H9 (cell line): ENCODE measurements at regions not wholly inside any gene's neighbourhood (a gene's known extent, or its start where the extent isn't known, plus 50 kb on each side); places are given as distances from the start of the nearest gene placed in this dataset.

Source experiments
- DNase-seq: peaks from one replicate; pipeline ENCODE4 v3.0.0-alpha.2; 2017
- H2AFZ ChIP-seq: one replicate; pipeline ENCODE4 v1.6.1; 2013; ENCODE audit warnings: mild to moderate bottlenecking, low read length, control low read depth, moderate library complexity
- H2AK5ac ChIP-seq: 2 replicates; pipeline ENCODE4 v1.6.1; 2013; ENCODE audit warnings: low read length, control low read depth, mixed read lengths; ENCODE audit not compliant: insufficient read length
- H2BK120ac ChIP-seq: one replicate; pipeline ENCODE4 v1.6.1; 2013; ENCODE audit warnings: low read depth, mild to moderate bottlenecking, low read length, control low read depth, inconsistent platforms; ENCODE audit not compliant: poor library complexity, severe bottlenecking
- H2BK12ac ChIP-seq: 2 replicates; pipeline ENCODE4 v1.6.1; 2013; ENCODE audit warnings: low read length, control low read depth, mixed read lengths, low read depth; ENCODE audit not compliant: insufficient read length
- H2BK15ac ChIP-seq: 2 replicates; pipeline ENCODE4 v1.6.1; 2013; ENCODE audit warnings: low read depth, low read length, control low read depth
- H2BK20ac ChIP-seq: one replicate; pipeline ENCODE4 v1.6.1; 2013; ENCODE audit warnings: low read depth, mild to moderate bottlenecking, low read length, control low read depth, inconsistent platforms; ENCODE audit not compliant: poor library complexity, severe bottlenecking
- H2BK5ac ChIP-seq: 2 replicates; pipeline ENCODE4 v1.6.1; 2013; ENCODE audit warnings: low read length, control low read depth, mixed read lengths; ENCODE audit not compliant: insufficient read length
- H3K14ac ChIP-seq: 2 replicates; pipeline ENCODE4 v1.6.1; 2013; ENCODE audit warnings: low read length, control low read depth; ENCODE audit not compliant: insufficient read depth
- H3K18ac ChIP-seq: 2 replicates; pipeline ENCODE4 v1.6.1; 2013; ENCODE audit warnings: low read depth, mild to moderate bottlenecking, mixed read lengths, low read length, control low read depth; ENCODE audit not compliant: insufficient read length
- H3K23ac ChIP-seq: 2 replicates; pipeline ENCODE4 v1.6.1; 2013; ENCODE audit warnings: low read length, control low read depth, mixed read lengths, low read depth; ENCODE audit not compliant: insufficient read length
- H3K23me2 ChIP-seq: 2 replicates; pipeline ENCODE4 v1.6.1; 2013; ENCODE audit warnings: low read depth, mild to moderate bottlenecking, mixed read lengths, low read length, control low read depth; ENCODE audit not compliant: insufficient read length, poor library complexity, severe bottlenecking
- H3K27ac ChIP-seq: 2 replicates; pipeline ENCODE4 v1.5.1; 2013; ENCODE audit warnings: low read length, control low read depth, mixed read lengths, low read depth; ENCODE audit not compliant: insufficient read length
- H3K27me3 ChIP-seq: 2 replicates; pipeline ENCODE4 v1.6.1; 2013; ENCODE audit warnings: low read length, control low read depth, inconsistent platforms; ENCODE audit not compliant: insufficient read depth
- H3K4ac ChIP-seq: 2 replicates; pipeline ENCODE4 v1.6.1; 2013; ENCODE audit warnings: low read depth, mild to moderate bottlenecking, control low read depth, inconsistent platforms, low read length, moderate library complexity
- H3K4me1 ChIP-seq: 2 replicates; pipeline ENCODE4 v1.6.1; 2013; ENCODE audit warnings: low read length, control low read depth, inconsistent platforms; ENCODE audit not compliant: insufficient read depth
- H3K4me2 ChIP-seq: 2 replicates; pipeline ENCODE4 v1.6.1; 2013; ENCODE audit warnings: low read length, control low read depth, mixed read lengths; ENCODE audit not compliant: insufficient read length, insufficient read depth
- H3K56ac ChIP-seq: 2 replicates; pipeline ENCODE4 v1.6.1; 2013; ENCODE audit warnings: low read depth, mild to moderate bottlenecking, mixed read lengths, low read length, control low read depth; ENCODE audit not compliant: insufficient read length
- H3K79me1 ChIP-seq: 2 replicates; pipeline ENCODE4 v1.6.1; 2013; ENCODE audit warnings: low read depth, mild to moderate bottlenecking, moderate library complexity, low read length, control low read depth, inconsistent platforms; ENCODE audit not compliant: insufficient read depth, poor library complexity, severe bottlenecking
- H3K79me2 ChIP-seq: 2 replicates; pipeline ENCODE4 v1.6.1; 2013; ENCODE audit warnings: low read length, control low read depth, inconsistent platforms; ENCODE audit not compliant: insufficient read depth
- H3K9ac ChIP-seq: 2 replicates; pipeline ENCODE4 v1.6.1; 2013; ENCODE audit warnings: low read length, control low read depth, mixed read lengths; ENCODE audit not compliant: insufficient read length; ENCODE audit errors: extremely low read depth
- H3K9me3 ChIP-seq: one replicate; pipeline ENCODE4 v1.6.1; 2013; ENCODE audit warnings: low read depth, low read length, inconsistent platforms; ENCODE audit not compliant: control insufficient read depth
- H3T11ph ChIP-seq: one replicate; pipeline ENCODE4 v1.6.1; 2013; ENCODE audit warnings: mild to moderate bottlenecking, low read length, control low read depth, inconsistent platforms
- H4K20me1 ChIP-seq: one replicate; pipeline ENCODE4 v1.6.1; 2013; ENCODE audit not compliant: control insufficient read depth, insufficient read length, insufficient read depth
- H4K5ac ChIP-seq: 2 replicates; pipeline ENCODE4 v1.6.1; 2013; ENCODE audit warnings: low read depth, mild to moderate bottlenecking, mixed read lengths, low read length, control low read depth; ENCODE audit not compliant: insufficient read length
- H4K8ac ChIP-seq: replicated peaks from 2 replicates; pipeline ENCODE4 v1.6.1; 2013; ENCODE audit warnings: low read length, control low read depth, mixed read lengths, low read depth; ENCODE audit not compliant: insufficient read length
- H4K91ac ChIP-seq: 2 replicates; pipeline ENCODE4 v1.6.1; 2013; ENCODE audit warnings: low read depth, mild to moderate bottlenecking, moderate library complexity, mixed read lengths, low read length, control low read depth; ENCODE audit not compliant: insufficient read length
- H3K27ac Mint-ChIP-seq, 3 experiments: 2 replicates in 2 of 3; 3 replicates in 1 of 3; pipeline ENCODE4 v1.8.0; 2020 to 2021; ENCODE audit warnings: mixed read lengths in 3 of 3, mild to moderate bottlenecking in 1 of 3, moderate library complexity in 1 of 3
- H3K27me3 Mint-ChIP-seq: 2 replicates; pipeline ENCODE4 v1.8.0; 2021; ENCODE audit warnings: low read depth, mild to moderate bottlenecking, moderate library complexity, mixed read lengths
- H3K36me3 Mint-ChIP-seq, 3 experiments: 2 replicates in 2 of 3; 3 replicates in 1 of 3; pipeline ENCODE4 v1.8.0; 2020 to 2021; ENCODE audit warnings: low read depth in 3 of 3, mixed read lengths in 3 of 3; ENCODE audit not compliant: insufficient read depth in 1 of 3
- H3K4me1 Mint-ChIP-seq, 2 experiments: 2 replicates each; pipeline ENCODE4 v1.8.0; 2020; ENCODE audit warnings: mixed read lengths in 2 of 2
- H3K4me3 Mint-ChIP-seq, 2 experiments: 2 replicates in 1 of 2; 3 replicates in 1 of 2; pipeline ENCODE4 v1.8.0; 2020 to 2021; ENCODE audit warnings: mild to moderate bottlenecking in 2 of 2, mixed read lengths in 2 of 2, moderate library complexity in 1 of 2
- H3K9me3 Mint-ChIP-seq, 2 experiments: 2 replicates in 1 of 2; 3 replicates in 1 of 2; pipeline ENCODE4 v1.8.0; 2020; ENCODE audit warnings: mild to moderate bottlenecking in 2 of 2, mixed read lengths in 2 of 2, moderate library complexity in 1 of 2
- TF ChIP-seq, protein P1 (sequence below): fragments of 200-600 bp; sonication (generic); conservative IDR thresholded peaks from 3 replicates; pipeline ENCODE4 v1.8.0; 2021; ENCODE audit warnings: antibody characterized with exemption, mild to moderate bottlenecking

DNA sequence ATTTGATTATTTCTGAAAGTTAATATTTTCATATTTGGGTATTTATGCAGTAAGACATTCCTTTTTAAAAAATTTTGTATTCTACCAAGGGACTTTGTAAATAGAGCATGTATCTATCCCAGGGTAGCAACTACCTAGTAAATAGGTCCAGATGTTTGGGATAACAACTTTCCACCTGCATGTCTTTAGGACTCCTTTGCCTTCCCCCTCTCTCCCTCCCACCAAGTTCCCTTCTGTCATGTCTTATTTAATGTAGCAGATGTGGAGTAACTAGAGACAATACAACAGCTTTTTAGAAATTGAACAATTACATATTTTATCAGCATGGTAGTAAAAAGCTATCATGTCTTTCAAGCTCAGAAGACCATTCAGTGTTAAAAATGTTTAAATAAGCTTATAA, 821.0 kb downstream of the C4orf33 start:
- no peaks in the 10 kb centered on the region for H3K79me2 ChIP-seq
- no peaks in the 10 kb centered on the region for H3K9me3 ChIP-seq
- no peak overlapping the region for H3K56ac ChIP-seq
- no peak overlapping the region for H3K23ac ChIP-seq
- H3K4ac ChIP-seq: no peak overlapping the region
- H3K9me3 Mint-ChIP-seq: no peaks in the 10 kb centered on the region; a peak in 1 of 5 replicates
- no peak overlapping the region for H3K4me2 ChIP-seq
- no peak overlapping the region for H4K5ac ChIP-seq
- H3K4me1 Mint-ChIP-seq: no peaks in the 10 kb centered on the region
- H3K36me3 Mint-ChIP-seq: peaks cover 0 to 1% (median 0%) of the 10 kb centered on the region in 3 experiments; a peak in 1 of 7 replicates
- no peak for DNase-seq
- H2AFZ ChIP-seq: no peak overlapping the region
- H2BK20ac ChIP-seq: no peak overlapping the region
- H3K27ac Mint-ChIP-seq: no peak overlapping the region
- H4K91ac ChIP-seq: no peak overlapping the region
- no peak overlapping the region for H3K9ac ChIP-seq
- no peaks in the 10 kb centered on the region for H3K79me1 ChIP-seq
- no peak overlapping the region for H2BK12ac ChIP-seq
- H2AK5ac ChIP-seq: no peak overlapping the region
- H3K4me1 ChIP-seq: no peaks in the 10 kb centered on the region
- TF ChIP-seq, protein P1, sequence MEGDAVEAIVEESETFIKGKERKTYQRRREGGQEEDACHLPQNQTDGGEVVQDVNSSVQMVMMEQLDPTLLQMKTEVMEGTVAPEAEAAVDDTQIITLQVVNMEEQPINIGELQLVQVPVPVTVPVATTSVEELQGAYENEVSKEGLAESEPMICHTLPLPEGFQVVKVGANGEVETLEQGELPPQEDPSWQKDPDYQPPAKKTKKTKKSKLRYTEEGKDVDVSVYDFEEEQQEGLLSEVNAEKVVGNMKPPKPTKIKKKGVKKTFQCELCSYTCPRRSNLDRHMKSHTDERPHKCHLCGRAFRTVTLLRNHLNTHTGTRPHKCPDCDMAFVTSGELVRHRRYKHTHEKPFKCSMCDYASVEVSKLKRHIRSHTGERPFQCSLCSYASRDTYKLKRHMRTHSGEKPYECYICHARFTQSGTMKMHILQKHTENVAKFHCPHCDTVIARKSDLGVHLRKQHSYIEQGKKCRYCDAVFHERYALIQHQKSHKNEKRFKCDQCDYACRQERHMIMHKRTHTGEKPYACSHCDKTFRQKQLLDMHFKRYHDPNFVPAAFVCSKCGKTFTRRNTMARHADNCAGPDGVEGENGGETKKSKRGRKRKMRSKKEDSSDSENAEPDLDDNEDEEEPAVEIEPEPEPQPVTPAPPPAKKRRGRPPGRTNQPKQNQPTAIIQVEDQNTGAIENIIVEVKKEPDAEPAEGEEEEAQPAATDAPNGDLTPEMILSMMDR: no peak
- H3K27me3 Mint-ChIP-seq: no peaks in the 10 kb centered on the region
- no peaks in the 10 kb centered on the region for H3K23me2 ChIP-seq
- no peak overlapping the region for H2BK15ac ChIP-seq
- H2BK5ac ChIP-seq: no peak overlapping the region
- H4K8ac ChIP-seq: no peak overlapping the region
- H3K14ac ChIP-seq: no peak overlapping the region
- H3T11ph ChIP-seq: no peak overlapping the region
- no peak overlapping the region for H3K27ac ChIP-seq
- H3K18ac ChIP-seq: no peak overlapping the region
- H4K20me1 ChIP-seq: no peaks in the 10 kb centered on the region
- no peaks in the 10 kb centered on the region for H3K27me3 ChIP-seq
- H2BK120ac ChIP-seq: no peak overlapping the region
- H3K4me3 Mint-ChIP-seq: no peak overlapping the region
